H1 (cell line): ENCODE measurements at regions not wholly inside any gene's neighbourhood (a gene's known extent, or its start where the extent isn't known, plus 50 kb on each side); places are given as distances from the start of the nearest gene placed in this dataset.

Source experiments
- CTCF ChIP-seq, 3 experiments: IDR thresholded peaks; 1 replicate in 2 of 3; 2 replicates in 1 of 3; pipeline versions ENCODE4 v1.5.1 to v1.6.1; 2011; ENCODE audit warnings: low read length in 3 of 3, mild to moderate bottlenecking in 3 of 3, inconsistent platforms in 2 of 3, low read depth in 1 of 3, moderate library complexity in 1 of 3; ENCODE audit not compliant: insufficient read depth in 1 of 3; ENCODE audit errors: control extremely low read depth in 1 of 3
- SIN3A ChIP-seq, 2 experiments: IDR thresholded peaks in 1 of 2; conservative IDR thresholded peaks in 1 of 2; 2 replicates each; pipeline ENCODE4 v1.6.1; 2011 to 2012; ENCODE audit warnings: low read length in 2 of 2, improper control_type of control experiment in 1 of 2, low read depth in 1 of 2, mild to moderate bottlenecking in 1 of 2

DNA sequence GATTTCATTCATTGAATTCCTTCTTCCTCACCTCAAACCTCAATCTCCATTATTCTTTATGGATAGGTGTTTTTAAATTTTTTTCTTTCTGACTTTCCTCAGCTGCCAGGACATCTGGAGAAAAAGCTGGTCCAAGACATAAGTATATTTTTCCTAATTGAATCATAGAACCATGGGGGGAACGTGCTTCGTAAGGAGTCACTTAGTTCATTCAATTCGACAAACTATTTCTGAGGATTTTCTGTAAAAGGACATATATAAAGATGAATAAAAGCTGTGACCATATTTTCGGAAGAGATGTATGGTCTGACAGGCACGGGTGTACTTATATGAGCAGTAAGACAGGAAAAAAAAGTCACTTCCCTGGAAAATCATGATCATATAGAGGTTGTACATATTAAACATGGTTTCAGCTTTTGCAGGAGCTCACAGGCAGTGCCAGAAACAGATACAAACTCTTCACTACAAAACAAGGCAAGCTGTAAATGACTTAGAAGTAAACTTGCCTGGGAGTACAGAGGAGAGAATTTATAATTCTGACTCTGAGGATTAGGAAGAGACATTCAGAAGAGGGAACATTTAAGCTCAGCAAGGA, 88.2 kb upstream of the EGR2 start:
- TF ChIP-seq SIN3A (conservative IDR thresholded peaks at IDR 0.05 in 1 of 2, IDR thresholded peaks at IDR 0.05 in 1 of 2; ENCODE audit: low read depth in 1 of 2, low read length in 2 of 2) (no peak), CTCF (IDR thresholded peaks at IDR 0.05; ENCODE audit: control extremely low read depth in 1 of 3, insufficient read depth in 1 of 3, low read depth in 1 of 3, low read length in 3 of 3) (no peak)
